NCI-H82 treated with DMSO at 0.1 percent for 48 hours (cell line): ENCODE measurements at regions not wholly inside any gene's neighbourhood (a gene's known extent, or its start where the extent isn't known, plus 50 kb on each side); places are given as distances from the start of the nearest gene placed in this dataset.
"Not testable (repeated sequence)": the region's sequence is repeated elsewhere in the genome, so short reads cannot be mapped to it uniquely, and the experiment has no call there.

Experiments
- DNase-seq: peaks from one replicate; lab custom pipeline; 2025; ENCODE audit not compliant: unreplicated experiment; lab: John Stamatoyannopoulos, UW

DNA sequence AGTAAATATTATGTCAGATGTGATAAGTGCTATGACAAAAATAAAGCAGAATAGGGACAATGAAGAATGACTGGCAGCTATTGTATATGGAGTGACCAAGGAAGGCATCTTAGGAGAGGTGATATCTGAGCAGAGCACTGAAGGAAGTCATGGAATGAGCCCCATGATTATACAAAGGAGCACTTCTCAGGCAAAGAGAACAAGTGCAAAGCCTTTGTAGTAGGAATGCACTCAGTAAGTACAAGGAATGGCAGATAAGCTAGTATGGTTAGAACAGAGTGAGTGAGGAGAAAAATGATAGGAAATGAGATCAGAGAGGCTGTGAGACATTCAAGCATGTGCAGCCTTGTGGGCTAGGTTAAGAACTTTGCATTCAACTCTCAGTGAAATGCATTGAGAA is 214.8 kb downstream of the LURAP1L start:
- DNase-seq, result no peak

DNA sequence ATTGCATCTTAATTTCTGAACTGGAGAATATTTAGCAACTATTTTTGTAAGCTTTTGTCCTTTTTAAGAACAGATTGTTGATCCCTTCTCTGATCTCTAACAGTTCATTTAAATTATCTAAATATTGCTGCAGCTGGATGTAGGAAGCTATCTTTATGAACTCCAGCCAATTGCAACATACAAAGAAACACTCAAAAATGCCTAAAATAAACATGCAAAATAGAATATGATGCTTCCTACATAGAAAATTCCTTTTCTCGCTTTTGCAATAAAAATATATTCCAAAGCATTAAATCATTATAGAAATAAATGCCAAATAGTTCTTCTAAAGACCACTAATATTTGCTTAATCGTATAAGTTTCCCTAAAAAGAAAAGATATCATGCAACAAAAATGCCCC is 218.6 kb downstream of the LURAP1L start:
- no peak for DNase-seq

DNA sequence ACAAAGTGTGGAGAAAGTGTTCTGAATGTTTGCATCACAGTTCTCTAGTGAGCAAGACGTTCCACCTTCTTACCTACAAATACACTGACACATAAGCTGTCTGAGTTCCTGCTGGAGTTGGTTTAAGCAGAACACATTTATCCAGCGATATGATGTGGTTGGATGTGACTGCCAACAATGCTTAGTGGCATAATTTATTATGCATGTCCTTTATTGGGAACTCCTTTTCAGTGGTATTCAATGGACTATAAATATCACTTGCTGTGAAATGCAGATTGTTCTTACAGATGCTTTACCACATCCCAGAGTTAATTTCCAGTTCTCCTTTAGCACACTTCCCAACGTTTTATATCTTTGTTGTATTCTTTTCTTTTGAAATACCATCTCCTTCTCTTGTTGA is 222.2 kb downstream of the LURAP1L start:
- no peak for DNase-seq

GRCh38 chr9:13001989-13002580 is 227.3 kb downstream of the LURAP1L start:
- no peak for DNase-seq

GRCh38 chr9:13002740-13003139 is 227.9 kb downstream of the LURAP1L start:
- DNase-seq, result no peak

- no peak for DNase-seq
Measured at GRCh38 chr9:13009871-13010270, 235.1 kb downstream of the LURAP1L start.

- DNase-seq, result no peak
Measured at GRCh38 chr9:13013991-13014883, 239.4 kb downstream of the LURAP1L start.

- DNase-seq, result no peak
Measured at GRCh38 chr9:13017260-13017659, 242.4 kb downstream of the LURAP1L start.

- no peak for DNase-seq
Measured at GRCh38 chr9:13020146-13021040, 245.6 kb downstream of the LURAP1L start.

DNA sequence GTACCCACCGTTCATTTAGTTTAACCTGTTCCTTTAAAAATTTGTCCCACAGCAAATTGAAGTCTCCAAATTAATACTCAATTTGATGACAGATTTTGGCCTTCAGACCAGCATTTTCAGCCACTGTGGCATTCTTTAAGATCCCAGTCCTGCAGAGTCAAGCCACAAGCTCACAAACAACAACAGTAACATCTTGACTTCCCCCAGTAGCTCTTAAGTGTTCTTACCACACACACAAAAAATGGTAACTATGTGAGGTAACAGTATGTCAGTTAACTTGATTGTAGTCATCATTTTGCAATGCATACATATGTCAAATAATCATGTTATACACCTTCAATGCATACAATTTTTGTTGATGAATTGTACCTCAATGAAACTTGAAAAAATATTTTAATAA is 247.9 kb downstream of the LURAP1L start:
- DNase-seq, result no peak

- no peak for DNase-seq
Measured at GRCh38 chr9:13023498-13023897, 248.7 kb downstream of the LURAP1L start.

GRCh38 chr9:13026956-13027355 is 252.1 kb downstream of the LURAP1L start:
- no peak for DNase-seq

- no peak for DNase-seq
Measured at GRCh38 chr9:13027879-13028278, 251.6 kb downstream of the MPDZ start.

GRCh38 chr9:13032585-13032984 is 246.9 kb downstream of the MPDZ start:
- no peak for DNase-seq

DNA sequence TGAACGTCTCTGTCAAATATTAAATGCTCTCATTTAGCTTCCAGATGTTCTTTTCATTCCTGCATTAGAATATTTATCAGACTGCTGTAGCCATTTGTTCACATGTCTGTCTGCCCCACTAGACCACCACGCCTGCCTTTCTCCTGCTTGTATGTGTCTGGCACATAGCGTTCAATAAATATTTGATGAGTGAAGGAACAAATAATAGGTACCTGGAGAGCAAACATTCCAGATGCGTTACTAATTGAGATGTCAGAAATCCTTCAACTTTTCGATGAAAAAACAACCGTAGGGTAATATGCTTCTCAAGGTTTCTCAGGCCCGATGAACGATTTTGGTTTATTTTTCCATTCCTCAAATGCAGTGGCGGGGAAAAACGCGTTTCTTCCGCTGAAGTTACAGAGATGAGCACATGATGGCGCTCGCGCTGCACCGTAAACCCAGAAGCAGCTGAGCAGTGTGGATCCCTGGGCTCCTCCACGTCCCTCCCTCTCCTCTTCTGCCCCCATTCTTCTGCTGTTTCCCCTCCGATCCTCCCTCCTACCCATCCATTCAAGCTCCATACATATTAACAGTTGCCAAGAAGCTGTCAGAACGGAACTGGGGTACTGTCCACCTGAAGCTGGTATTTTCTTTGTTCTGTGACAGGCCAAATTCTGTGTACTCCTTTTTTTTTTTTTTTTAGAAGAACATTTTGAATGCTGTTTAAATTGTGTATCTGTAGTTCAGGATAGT is 245.4 kb downstream of the MPDZ start:
- DNase-seq, result peak; percentile 70

- peak; percentile 14 for DNase-seq
Measured at GRCh38 chr9:13034694-13035002, 244.8 kb downstream of the MPDZ start.

DNA sequence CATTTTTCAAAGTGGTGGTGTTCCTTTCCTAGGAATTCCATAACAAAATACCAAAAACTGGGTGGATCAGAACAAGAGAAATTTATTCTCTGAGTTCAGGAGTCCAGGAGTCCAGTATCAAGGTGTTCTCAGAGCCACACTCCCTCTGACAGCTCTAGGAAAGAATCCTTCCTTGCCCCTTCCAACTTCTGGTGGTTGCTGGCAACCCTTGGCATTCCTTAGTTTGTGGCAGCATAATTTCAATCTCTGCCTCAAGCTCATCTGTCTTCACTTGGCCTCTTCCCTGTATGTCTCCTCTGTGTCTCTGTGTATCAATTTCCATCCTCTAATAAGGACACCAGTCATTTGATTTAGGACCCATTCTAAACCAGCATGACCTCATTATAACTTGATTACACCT is 243.7 kb downstream of the MPDZ start:
- DNase-seq, result no peak

DNA sequence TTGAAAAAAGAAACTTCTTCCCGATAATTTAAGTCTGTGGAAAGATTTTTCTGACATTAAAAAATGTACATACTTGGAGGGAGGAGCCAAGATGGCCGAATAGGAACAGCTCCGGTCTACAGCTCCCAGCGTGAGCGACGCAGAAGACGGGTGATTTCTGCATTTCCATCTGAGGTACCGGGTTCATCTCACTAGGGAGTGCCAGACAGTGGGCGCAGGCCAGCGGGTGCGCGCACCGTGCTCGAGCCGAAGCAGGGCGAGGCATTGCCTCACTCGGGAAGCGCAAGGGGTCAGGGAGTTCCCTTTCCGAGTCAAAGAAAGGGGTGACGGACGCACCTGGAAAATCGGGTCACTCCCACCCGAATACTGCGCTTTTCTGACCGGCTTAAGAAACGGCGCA is 241.7 kb downstream of the MPDZ start:
- not testable (repeated sequence) for DNase-seq

DNA sequence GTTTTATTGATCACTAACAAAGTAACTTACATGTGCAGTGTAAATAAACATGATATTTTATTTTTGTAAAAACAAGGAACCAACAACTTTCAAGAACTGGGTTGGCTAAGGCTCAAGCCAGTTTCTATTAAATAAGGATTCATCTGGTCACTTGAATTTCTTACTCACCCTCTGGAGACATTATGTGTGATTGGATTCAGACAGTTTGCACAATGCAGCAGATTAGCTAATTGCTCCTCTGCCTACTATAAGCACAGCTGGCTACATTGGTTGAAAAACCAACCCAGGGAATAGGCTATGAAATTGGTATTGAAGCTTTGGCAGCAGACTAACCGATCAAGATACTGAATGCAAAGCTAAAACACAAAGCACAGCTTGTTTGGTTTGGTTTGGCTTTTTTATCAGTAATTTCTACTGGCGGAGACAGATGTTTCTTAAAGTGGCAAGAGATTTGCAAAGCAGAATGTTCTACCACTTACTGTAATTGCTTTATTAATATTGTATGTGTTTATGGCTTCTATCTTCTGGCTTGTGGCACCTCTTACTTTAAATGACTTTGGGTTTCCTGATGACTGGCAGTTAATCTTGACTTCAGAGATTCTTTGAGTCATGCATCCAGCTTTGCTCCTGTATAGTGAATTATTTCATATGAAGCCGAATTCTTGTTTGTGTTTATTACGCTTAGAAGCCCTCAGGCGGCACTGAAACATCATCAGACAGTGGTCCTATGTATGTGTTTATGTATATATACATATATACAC is 231.5 kb downstream of the MPDZ start:
- no peak for DNase-seq

- no peak for DNase-seq
Measured at GRCh38 chr9:13049223-13049622, 230.3 kb downstream of the MPDZ start.
